NCI-H82 treated with DMSO at 0.1 percent for 48 hours (cell line): ENCODE measurements at regions not wholly inside any gene's neighbourhood (a gene's known extent, or its start where the extent isn't known, plus 50 kb on each side); places are given as distances from the start of the nearest gene placed in this dataset.

ENCODE experiments used
- DNase-seq: peaks from one replicate; lab custom pipeline; 2025; ENCODE audit not compliant: unreplicated experiment; lab: John Stamatoyannopoulos, UW

GRCh38 chr1:82625537-82625936 lies 824.8 kb downstream of the ADGRL2 start:
- no peak for DNase-seq

DNA sequence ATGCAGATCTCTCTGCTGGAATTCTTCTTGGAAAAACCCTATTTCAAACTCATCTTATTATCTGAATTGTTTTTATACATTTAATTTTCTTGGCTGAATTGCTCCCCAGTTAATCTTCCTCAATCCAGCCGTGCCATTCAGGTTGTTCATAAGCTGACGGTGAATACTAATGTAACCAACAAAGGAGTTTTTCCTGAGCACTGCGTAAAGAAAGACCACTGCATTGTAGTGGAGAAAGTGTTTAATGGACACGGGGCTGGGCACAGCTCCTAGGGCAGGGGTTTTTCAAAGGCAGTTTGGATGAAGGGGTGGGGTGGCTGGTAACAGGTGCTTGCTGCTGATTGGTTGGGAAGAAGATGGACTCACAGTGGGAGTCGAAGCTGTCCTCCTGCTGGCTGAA lies 820.3 kb downstream of the ADGRL2 start:
- no peak for DNase-seq

GRCh38 chr1:82614090-82614489 lies 813.4 kb downstream of the ADGRL2 start:
- no peak for DNase-seq

GRCh38 chr1:82612986-82613385 lies 812.3 kb downstream of the ADGRL2 start:
- no peak for DNase-seq

- DNase-seq: no peak
Observed at GRCh38 chr1:82606546-82606945, 805.8 kb downstream of the ADGRL2 start.

DNA sequence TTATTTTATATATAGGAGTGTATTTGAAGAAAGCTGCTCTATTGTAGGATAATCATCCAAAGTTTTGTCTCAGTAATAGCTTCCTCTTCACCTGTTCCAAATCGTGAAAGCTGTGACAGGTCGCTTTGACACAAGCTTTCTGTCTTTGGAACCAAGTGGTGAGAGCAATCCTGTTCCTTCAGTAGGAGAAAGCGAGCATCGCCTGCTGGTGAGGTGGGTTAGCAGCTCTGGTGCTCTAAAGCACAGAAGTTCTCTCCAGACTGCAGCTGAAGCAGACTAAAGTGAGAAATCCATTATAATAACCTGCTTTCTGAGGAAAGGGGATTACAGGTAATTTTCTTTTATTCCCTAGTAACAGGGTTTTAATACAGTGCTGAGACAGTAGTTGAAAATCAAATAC lies 803.8 kb downstream of the ADGRL2 start:
- no peak for DNase-seq

GRCh38 chr1:82600314-82600713 lies 799.6 kb downstream of the ADGRL2 start:
- no peak for DNase-seq

DNA sequence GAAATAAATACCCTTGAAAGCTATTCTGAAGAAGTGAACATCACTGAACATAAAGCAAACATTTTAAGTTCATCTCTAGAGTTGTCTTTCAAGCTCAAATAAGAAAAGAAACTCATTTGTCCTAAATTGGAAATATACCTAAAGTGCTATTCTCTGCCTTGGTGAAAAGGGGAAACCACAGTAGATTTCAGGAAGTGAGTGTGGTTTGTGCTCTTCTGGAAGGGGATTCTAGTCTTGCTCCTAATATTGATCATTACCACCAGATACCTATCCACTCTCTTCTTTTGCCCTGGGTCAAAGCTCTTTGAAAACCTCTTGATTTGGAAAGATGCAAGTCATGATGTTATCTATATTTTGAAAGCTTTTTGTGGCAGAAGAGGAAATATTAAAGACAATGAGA lies 798.1 kb downstream of the ADGRL2 start:
- no peak for DNase-seq

GRCh38 chr1:82598337-82598736 lies 797.6 kb downstream of the ADGRL2 start:
- DNase-seq: no peak

DNA sequence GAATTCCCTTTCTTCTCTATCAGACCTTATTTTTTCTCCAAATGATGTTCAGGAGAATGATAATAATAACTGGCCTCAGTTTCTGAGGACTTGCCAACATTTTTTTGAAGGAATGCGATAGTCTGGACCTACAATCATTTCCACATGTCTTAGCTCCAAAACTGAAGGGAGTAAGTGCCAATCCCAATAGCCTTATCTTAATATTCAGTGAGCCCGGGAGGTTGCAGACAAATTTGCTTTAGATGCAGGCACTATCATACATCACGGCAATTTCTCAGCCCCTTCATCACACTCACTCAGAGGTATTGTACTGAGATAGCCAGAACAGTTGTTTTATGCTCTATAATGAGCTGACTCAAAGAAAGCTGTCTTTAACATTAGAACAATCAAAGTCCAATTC lies 796.9 kb downstream of the ADGRL2 start:
- DNase-seq: no peak

DNA sequence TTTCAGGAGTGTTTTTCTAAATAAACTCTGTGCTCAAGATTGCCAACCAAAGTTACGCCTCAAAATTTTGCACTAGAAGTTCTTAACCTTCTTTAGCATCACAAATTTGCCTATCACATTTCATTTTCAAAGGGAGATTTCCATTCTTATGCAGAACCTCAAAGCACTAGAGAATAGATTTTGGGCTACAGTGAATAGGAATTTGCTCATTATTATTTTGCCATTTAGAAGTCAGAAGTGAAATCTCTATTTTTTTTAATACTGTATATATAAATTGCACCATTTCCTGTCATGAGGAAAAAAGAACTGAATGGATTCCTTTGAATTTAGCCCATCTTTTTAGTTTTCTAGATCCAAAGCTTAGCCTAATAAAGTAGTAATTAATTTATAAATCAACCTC lies 796.4 kb downstream of the ADGRL2 start:
- no peak for DNase-seq

- DNase-seq: no peak
Observed at GRCh38 chr1:82593561-82593960, 792.8 kb downstream of the ADGRL2 start.

DNA sequence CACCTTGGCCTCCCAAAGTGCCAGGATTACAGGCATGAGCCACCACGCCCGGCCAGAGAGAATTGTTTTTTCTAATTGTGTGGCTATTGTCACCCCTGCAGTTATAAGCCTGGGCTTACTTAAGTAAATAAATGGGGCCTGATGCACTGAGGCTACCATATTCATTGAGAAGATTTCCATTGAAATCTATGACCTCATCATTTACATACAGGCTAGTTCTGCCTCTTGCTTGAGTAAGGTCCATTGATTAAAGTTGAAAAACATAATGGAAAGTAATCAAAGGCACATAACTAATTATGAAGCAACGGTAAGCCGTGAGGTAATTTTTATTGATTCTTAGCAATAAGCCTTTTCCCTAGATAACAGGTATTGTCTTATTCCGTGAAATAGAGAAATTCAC lies 788.9 kb downstream of the ADGRL2 start:
- no peak for DNase-seq

DNA sequence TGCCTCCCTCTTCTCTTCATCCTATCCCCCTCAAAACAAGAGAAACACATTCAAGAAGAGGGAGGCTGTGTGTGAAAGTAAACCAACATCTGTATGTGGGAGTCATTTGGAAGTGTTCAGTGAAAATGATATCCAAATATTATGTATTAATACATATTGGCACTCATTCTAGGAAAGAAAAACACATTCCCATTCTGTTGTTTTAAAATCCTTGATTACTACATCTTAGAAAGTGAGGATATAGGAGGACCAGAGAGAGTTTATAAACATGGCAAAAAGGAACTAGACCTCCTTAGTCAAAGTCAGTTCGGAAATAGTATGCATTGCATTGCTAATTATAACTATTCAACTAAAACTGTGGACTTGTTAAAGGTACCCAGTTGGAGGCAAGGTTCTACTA lies 786.6 kb downstream of the ADGRL2 start:
- DNase-seq: no peak

DNA sequence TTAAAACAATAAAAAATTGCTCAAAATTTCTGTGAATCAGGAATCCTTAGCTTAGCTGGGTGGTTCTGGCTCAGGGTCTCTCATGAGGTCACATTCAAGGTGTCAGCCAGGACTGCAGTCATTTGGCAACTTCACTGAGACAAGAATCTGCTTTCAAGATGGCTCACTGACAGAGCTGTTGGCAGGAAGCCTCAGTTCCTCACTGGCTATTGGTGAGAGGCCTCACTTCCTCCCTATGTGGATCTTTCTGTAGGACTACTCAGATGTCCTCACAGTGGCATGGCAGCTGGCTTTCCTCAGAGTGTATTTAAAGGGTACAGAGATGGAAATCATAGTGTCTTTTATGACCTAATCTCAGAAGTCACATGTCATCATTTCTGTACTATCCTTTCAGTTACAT lies 785.7 kb downstream of the ADGRL2 start:
- DNase-seq: no peak

DNA sequence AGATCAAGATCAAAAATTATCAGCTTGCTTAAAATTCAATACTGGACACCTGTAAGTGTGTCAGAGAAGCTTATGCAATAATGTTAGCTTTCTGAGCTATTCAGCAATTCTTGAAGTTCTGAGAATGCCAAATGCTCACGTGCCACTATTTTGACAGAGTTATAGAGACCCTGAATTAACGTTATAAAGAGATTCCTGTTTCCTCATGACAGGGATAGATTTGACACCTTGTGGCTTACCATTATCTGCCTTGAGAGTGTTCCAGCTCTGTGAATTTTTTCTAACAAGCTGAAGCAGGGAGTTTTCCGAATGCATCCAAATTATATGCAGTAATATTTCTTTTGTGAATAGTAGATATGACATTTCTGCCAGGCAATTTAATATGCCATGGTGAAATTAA lies 781.6 kb downstream of the ADGRL2 start:
- DNase-seq: no peak

DNA sequence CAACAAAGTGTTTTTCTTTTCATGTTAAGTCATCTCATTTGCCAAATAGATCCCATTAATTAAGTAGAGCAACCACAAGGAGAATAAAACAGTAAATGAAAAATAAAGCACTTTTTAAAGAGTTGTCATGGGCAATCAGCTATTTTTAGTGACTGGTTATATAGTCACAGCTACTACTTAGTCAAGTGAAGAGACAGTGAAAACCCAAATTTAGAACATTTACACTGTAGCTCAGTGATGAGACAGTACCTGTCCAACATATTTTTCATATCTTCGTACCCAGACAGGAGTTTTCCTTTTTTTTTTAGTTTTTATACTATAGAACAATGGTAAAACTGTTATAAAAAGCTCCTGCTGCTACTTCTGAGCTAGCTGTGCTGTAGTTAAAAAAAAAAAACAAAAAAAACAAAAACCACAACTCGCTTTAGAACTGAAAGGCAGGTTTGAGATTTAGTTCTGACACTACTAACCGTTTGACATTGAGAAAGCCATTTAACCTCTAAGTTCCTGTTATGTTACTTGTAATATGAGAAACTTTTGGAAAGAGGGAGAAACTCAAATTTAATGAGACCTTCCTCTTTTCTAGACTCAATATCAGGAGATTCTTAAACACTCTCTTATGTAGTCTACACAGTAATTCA lies 777.5 kb downstream of the ADGRL2 start:
- DNase-seq: no peak

GRCh38 chr1:82567348-82567747 lies 766.6 kb downstream of the ADGRL2 start:
- DNase-seq: no peak

- no peak for DNase-seq
Observed at GRCh38 chr1:82565546-82565945, 764.8 kb downstream of the ADGRL2 start.

GRCh38 chr1:82565146-82565545 lies 764.4 kb downstream of the ADGRL2 start:
- peak; percentile 22 for DNase-seq

DNA sequence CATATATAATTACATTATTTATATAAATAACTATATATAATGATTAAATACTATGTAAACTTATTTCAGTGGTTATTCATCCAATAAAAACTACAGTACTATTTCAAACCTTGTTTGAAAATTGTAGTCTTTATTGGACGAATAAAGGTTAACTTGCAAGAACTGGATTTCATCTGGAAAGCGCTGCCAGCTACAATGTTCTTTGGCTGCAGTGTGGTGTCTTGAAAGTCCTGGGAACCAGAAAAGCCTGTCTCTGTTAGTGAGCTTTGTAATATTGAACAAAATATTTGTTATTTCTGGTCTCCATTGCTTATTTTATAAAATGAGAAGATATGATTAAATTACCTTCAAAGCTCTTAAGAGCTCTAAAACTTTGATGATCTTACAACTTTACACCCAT lies 763.6 kb downstream of the ADGRL2 start:
- DNase-seq: no peak

- no peak for DNase-seq
Observed at GRCh38 chr1:82562448-82562847, 761.7 kb downstream of the ADGRL2 start.

DNA sequence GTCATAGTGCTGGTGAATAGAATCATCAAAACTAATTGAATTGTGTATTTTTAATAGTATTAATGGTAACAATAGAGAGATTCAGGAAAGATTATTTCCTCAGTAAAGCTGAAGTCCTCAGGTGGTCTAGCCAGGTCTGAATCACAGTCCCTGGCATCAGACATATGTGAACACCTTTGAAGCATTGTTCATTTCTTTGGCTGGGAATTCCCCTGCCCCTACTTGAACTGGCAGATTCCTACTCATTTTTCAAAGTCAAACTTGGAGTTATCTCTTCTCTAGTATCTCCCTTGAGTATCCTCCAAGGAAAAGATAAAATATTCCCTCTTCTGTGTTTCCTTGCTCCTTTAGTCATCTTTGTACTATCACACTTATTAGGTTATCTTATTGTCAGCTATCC lies 759.8 kb downstream of the ADGRL2 start:
- no peak for DNase-seq

DNA sequence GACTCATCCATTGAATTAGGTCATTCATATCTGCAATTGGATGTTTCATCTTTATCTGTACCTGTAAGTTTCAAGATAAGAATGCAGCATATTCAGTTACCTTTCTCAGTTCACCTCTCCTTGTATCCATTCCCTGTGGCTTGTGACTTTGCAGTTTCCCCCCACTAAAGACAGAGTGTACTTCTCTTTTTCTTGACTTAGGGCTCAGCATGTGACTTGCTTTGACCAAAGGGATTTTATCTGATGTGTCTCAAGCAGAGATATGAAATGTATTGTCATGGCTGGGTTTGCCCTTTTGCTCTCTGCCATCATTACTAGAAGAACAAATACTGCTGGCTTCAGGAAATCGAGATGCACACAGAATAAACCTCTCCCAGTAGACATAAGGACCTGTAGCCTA lies 754.8 kb downstream of the ADGRL2 start:
- DNase-seq: no peak
